Small intestine (tissue), 7 donors: ENCODE measurements at regions not wholly inside any gene's neighbourhood (a gene's known extent, or its start where the extent isn't known, plus 50 kb on each side); places are given as distances from the start of the nearest gene placed in this dataset.

ENCODE experiments used
- DNase-seq, 2 donors: peaks; one replicate each; pipeline versions ENCODE4 v3.0.0 to v3.0.0-alpha.2; 2013
- FAIRE-seq: peaks from 2 replicates; lab custom pipeline; 2012; peaks lifted over from hg19 to GRCh38; lab: Jason Lieb, UNC
- H3K27ac ChIP-seq, 3 donors: one replicate each; pipeline ENCODE4 v1.5.1; 2013; ENCODE audit warnings: low read length in 2 of 3, mild to moderate bottlenecking in 2 of 3, control low read depth in 1 of 3, inconsistent platforms in 1 of 3, low read depth in 1 of 3, moderate library complexity in 1 of 3
- H3K27me3 ChIP-seq, 3 donors: one replicate each; pipeline ENCODE4 v1.6.1; 2013; ENCODE audit warnings: low read length in 3 of 3, inconsistent platforms in 1 of 3; ENCODE audit not compliant: control insufficient read depth in 3 of 3, insufficient read depth in 3 of 3
- H3K36me3 ChIP-seq, 3 donors: one replicate each; pipeline ENCODE4 v1.6.1; 2013; ENCODE audit warnings: low read length in 3 of 3, inconsistent platforms in 1 of 3, low read depth in 1 of 3, mild to moderate bottlenecking in 1 of 3, moderate library complexity in 1 of 3; ENCODE audit not compliant: control insufficient read depth in 3 of 3, insufficient read depth in 2 of 3
- H3K4me1 ChIP-seq, 3 donors: one replicate each; pipeline ENCODE4 v1.6.1; 2013; ENCODE audit warnings: low read length in 2 of 3, inconsistent platforms in 1 of 3, low read depth in 1 of 3, mild to moderate bottlenecking in 1 of 3, moderate library complexity in 1 of 3; ENCODE audit not compliant: control insufficient read depth in 3 of 3, insufficient read depth in 2 of 3
- H3K4me3 ChIP-seq, 3 donors: one replicate each; pipeline ENCODE4 v1.5.1; 2013; ENCODE audit warnings: low read length in 3 of 3, control low read depth in 1 of 3, inconsistent platforms in 1 of 3, low read depth in 1 of 3, mild to moderate bottlenecking in 1 of 3, moderate library complexity in 1 of 3
- H3K9me3 ChIP-seq, 2 donors: one replicate each; pipeline ENCODE4 v1.6.1; 2013; ENCODE audit warnings: low read depth in 1 of 2, low read length in 1 of 2; ENCODE audit not compliant: control insufficient read depth in 2 of 2, insufficient read depth in 1 of 2
- WGBS, 3 donors: extraction: QIAGEN DNeasy Blood & Tissue Kit; methylation state at CpG; one replicate each; pipeline ENCODE4 v1.1.7; 2013; 5-methylcytosine and 5-hydroxymethylcytosine counted together
- donor health status: healthy with polysubstance abuse.
- donor health status: control.
- donor health status: control.
- donor health status: Bipolar disorder and iron deficiency.
- donor health status: healthy.

DNA sequence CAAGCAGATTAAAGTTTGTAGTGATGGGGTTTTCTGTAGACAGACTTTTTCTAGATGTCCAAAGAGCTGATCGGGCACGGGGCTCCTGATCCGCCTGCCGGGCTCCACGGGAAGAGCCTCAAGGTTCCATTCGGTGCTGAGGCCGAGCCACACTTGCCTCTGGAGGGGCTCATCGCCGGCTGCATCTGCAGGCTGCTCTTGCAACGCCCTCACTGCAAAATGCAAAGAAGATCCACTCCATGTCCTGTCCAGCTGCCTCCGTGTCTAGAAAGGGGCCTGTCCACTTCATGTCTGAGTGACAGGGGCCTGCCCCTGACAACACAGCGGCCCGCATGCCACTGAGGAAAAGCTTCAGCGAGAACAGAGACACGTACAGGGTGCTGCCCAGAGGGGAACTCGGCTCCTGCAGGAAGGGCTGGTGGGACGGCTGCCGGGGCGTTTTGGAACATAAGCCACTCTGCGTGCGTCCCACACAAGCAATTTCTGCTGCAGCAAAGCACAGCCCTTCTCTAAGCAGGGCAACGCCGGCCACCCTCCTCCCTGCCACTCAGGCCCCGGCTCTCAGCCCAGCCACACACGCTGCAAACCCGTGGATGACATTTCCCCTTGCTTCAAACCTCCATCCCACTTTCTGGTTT lies 53.6 kb upstream of the CTDP1 start:
- FAIRE-seq (no peak), DNase-seq (no peak)
- no peak overlapping the region for H3K27ac ChIP-seq
- 76 to 85% (median 80%) methylated on average over 26 of the region's 26 CpGs for WGBS, 3 donors
- H3K9me3 ChIP-seq: no peaks in the 10 kb centered on the region
- H3K36me3 ChIP-seq: no peaks in the 10 kb centered on the region
- no peak overlapping the region for H3K4me3 ChIP-seq
- H3K27me3 ChIP-seq: peaks cover 0 to 11% (median 0%) of the 10 kb centered on the region in 3 donors
- H3K4me1 ChIP-seq: no peaks in the 10 kb centered on the region

DNA sequence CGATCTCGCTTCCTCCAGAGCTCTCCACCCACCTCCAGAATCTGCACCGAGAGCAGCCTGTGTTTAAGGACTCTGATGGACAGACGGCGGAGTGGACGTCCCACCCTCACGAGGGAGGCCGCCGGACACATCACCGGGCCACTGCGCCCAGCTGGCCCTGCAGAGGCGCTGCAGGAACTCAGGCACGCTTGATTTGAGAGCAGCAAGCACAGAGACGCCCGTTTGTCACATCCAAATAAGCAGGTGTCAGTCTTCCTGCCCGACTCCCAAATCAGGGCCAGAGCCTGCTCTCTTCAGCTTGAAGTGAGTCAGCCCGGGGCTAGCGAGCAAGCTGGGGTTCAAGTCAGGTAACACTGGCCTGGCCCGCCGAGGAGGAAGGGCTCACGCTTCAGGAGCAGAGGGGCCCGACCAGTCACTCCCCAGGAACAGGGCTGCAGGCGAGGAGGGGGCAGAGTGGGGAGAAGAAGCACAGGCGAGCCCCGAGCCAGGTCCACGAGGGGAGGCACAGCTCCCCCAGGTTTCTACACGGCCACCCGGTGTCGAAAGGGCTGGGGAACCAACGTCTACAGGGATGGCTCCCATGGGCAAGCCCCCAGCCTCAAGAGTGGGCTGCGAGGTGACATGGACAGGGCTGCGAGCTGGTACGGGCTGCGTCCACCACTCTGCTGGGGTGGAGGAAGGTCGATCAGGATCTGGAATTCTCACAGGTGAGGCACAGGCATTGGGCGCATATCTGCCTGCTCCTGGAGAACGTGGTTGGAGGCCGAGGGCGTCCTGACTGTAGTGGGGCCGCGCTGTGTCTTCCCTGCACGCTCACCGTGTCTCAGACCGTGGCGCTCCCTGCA lies 52.5 kb upstream of the CTDP1 start:
- H3K4me1 ChIP-seq: no peaks in the 10 kb centered on the region
- no peak for DNase-seq
- H3K27ac ChIP-seq: no peak overlapping the region
- 84 to 88% (median 84%) methylated on average over 45 of the region's 45 CpGs for WGBS, 3 donors
- no peak for FAIRE-seq
- H3K4me3 ChIP-seq: no peak overlapping the region
- no peaks in the 10 kb centered on the region for H3K36me3 ChIP-seq
- H3K27me3 ChIP-seq: peaks cover 0 to 11% (median 0%) of the 10 kb centered on the region in 3 donors
- no peaks in the 10 kb centered on the region for H3K9me3 ChIP-seq

DNA sequence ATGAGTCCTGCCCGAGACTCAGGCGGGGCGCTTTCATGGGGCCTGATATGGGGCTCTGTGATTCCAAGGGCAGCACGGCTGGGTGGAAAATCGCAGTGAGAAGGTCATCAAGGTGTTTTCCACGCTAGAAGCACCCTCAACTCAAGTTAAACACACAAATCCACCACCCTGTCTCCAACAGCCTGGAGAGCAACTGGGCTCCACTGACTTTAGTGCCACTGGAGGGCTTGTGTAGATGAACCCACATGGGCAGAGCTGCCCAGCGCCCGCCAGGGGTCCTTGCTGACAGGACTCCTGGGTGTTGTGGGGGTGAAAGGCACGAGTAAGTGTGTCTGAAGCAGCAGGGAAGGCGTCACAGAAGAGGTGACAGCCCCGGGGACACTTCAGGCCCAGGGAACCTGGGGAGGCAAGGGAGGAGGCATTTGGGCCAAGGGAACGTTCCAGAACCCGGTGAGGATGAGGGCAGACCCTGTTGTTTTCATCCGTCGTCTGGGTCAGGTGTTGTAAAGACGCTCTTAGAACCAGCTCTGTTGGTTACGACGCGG lies 51.8 kb upstream of the CTDP1 start:
- peaks cover 0 to 11% (median 0%) of the 10 kb centered on the region in 3 donors for H3K27me3 ChIP-seq
- DNase-seq (no peak), FAIRE-seq (no peak)
- no peak overlapping the region for H3K4me3 ChIP-seq
- no peaks in the 10 kb centered on the region for H3K4me1 ChIP-seq
- no peaks in the 10 kb centered on the region for H3K36me3 ChIP-seq
- WGBS, 3 donors: 79 to 90% (median 81%) methylated on average over 19 of the region's 19 CpGs
- no peaks in the 10 kb centered on the region for H3K9me3 ChIP-seq
- H3K27ac ChIP-seq: no peak overlapping the region

DNA sequence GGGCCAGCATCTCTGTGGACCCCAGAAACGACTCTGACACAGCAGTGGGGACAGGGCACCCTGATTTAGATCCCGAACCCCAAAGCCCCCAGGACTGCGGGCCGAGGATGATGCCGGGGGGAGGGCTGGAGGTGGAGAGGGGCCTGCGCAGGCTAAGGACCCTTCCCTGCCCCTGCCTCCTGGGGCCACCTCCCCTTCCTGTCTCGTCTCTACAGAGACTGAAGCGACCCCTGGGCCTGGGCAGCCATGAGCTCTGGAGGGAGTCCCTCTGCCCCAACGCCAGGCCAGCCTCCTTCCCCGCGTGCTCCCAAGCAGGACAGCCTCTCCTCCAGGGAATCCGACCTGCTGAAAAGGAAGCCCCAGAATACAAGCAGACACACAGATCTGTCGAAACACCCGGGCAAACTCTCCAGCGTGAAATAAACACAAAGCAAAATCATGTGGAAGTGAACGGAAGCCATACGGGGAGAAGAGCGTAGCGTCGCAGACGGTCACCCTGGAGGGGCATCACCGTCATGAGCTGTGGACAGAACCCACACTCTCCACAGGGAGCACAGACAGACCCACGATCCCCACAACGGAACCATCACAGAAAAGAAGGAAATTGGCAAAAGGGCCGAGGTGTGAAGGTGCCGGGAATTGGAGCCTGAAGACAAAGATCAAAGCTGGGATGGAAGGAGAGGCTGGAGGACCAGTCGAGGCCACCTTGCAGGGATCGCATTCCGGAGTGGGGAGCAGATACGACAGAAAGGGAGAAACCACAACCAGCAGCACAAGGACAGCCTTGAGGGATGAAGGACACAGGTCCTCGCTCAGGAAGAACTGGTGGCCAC lies 51.0 kb upstream of the CTDP1 start:
- Histone ChIP-seq H3K27ac (no peak overlapping the region), H3K4me3 (no peak overlapping the region), H3K36me3 (no peaks in the 10 kb centered on the region), H3K4me1 (no peaks in the 10 kb centered on the region), H3K9me3 (no peaks in the 10 kb centered on the region), H3K27me3 (peaks cover 0 to 11% (median 0%) of the 10 kb centered on the region in 3 donors)
- DNase-seq (no peak), FAIRE-seq (no peak)
- 81 to 89% (median 86%) methylated on average over 30 to 31 of the region's 31 CpGs for WGBS, 3 donors

DNA sequence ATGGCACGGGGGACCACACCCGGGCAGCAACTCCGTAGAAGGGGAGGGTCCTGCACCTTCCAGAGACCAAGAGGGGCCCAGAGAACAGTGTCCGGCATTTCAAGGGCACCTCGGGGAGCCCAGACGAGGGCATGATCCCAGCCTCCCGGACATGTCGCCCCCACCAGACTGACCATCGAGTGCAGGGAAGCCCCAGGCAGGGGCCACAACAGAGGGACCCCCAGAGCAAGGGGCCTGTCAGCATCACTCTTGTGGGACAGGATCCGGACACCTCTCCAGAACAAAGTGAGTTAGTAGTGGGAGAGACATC lies 50.4 kb upstream of the CTDP1 start:
- Histone ChIP-seq H3K27me3 (peaks cover 0 to 11% (median 0%) of the 10 kb centered on the region in 3 donors), H3K9me3 (peaks cover 0 to 3% of the 10 kb centered on the region in 2 donors), H3K4me3 (no peak overlapping the region), H3K36me3 (no peaks in the 10 kb centered on the region), H3K27ac (no peak overlapping the region), H3K4me1 (no peaks in the 10 kb centered on the region)
- DNase-seq (no peak), FAIRE-seq (no peak)
- 83 to 89% (median 84%) methylated on average over 10 of the region's 10 CpGs for WGBS, 3 donors

DNA sequence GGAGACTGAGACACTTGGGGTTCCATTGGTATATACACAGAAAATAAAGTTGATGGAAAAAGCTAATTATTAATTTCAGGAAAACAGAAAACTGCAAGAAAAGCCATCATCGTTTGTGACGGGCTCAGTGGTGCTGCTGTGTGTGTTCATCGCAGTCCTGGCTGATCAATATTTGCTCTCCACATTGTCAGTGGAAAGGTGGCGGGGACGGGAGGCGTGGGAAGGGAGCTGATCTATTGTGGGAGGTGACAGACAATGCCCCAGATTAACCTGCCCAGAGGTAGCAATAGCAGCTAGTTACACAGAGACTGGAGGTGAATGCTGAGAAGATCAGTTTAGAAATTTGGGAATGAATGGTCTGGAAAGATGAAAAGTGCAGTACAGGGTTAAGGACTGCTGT lies 50.0 kb upstream of the CTDP1 start:
- Histone ChIP-seq H3K27me3 (peaks cover 0 to 11% (median 0%) of the 10 kb centered on the region in 3 donors), H3K27ac (no peak overlapping the region), H3K36me3 (no peaks in the 10 kb centered on the region), H3K9me3 (peaks cover 0 to 3% of the 10 kb centered on the region in 2 donors), H3K4me1 (no peaks in the 10 kb centered on the region), H3K4me3 (no peak overlapping the region)
- FAIRE-seq (no peak), DNase-seq (no peak)
- WGBS, 3 donors: 42 to 62% (median 48%) methylated on average over 6 of the region's 6 CpGs
